ENCODE measurements at regions not wholly inside any gene's neighbourhood (a gene's known extent, or its start where the extent isn't known, plus 50 kb on each side); places are given as distances from the start of the nearest gene placed in this dataset.

- no peak for TF ChIP-seq CEBPZ (IDR thresholded peaks at IDR 0.05; ENCODE audit: low read depth, low read length)
- no peak for TF ChIP-seq MYB (IDR thresholded peaks at IDR 0.05; ENCODE audit: borderline replicate concordance, low read depth, low read length)
- no peak for TF ChIP-seq IRF5 (IDR thresholded peaks at IDR 0.05; ENCODE audit: borderline replicate concordance)
- TF ChIP-seq SMAD1 (IDR thresholded peaks at IDR 0.05; ENCODE audit: low read depth, partially characterized antibody) = no peak
- TF ChIP-seq ZNF622 (IDR thresholded peaks at IDR 0.05) = no peak
- TF ChIP-seq CBX3 (IDR thresholded peaks at IDR 0.05; ENCODE audit: borderline replicate concordance, low read depth) = no peak
- no peak for TF ChIP-seq IRF4 (IDR thresholded peaks at IDR 0.05; ENCODE audit: low read depth, low read length)
Measured at GRCh38 chr1:99139876-99140275, 124.4 kb upstream of the PLPPR4 start (continued).

- no peak overlapping the region for H3K4me2 ChIP-seq (ENCODE audit: control insufficient read depth, insufficient read depth)
- no TSS peak for BruUV-seq (replicated peaks)
- no peak for TF ChIP-seq NFYA (IDR thresholded peaks at IDR 0.05; ENCODE audit: borderline replicate concordance, low read depth, low read length)
- FAIRE-seq (no peak), ATAC-seq (no peak; the same call in 2 of the 3 replicates), DNase-seq (ENCODE audit: low read depth, low spot score) (no peak)
- H3K27ac ChIP-seq (ENCODE audit: control insufficient read depth, insufficient read depth) = no peak overlapping the region
- H3K9me3 ChIP-seq (replicated peaks; ENCODE audit: control insufficient read depth, insufficient read depth, low read length) = no peaks in the 10 kb centered on the region
- ChIA-PET CTCF (no interaction called here), RAD21 (ENCODE audit: unreplicated experiment) (no interaction called here), SMC1A (ENCODE audit: uncharacterized antibody, unreplicated experiment) (no interaction called here), POLR2A (no interaction called here)
- 29% methylated on average over 15 of the region's 15 CpGs for WGBS (ENCODE audit: insufficient coverage, insufficient replicate concordance, low lambda C conversion rate, missing lambda C conversion rate)
- no peak overlapping the region for H3K9ac ChIP-seq (ENCODE audit: control insufficient read depth, insufficient read depth, low read length)
- H3K36me3 ChIP-seq (ENCODE audit: control insufficient read depth in 2 of 2, insufficient read depth in 2 of 2, low read length in 1 of 2) = no peaks in the 10 kb centered on the region
- H3K4me3 ChIP-seq = no peak overlapping the region
- H3K27me3 ChIP-seq (replicated peaks in 1 of 2; ENCODE audit: control insufficient read depth in 2 of 2, insufficient read depth in 2 of 2, low read length in 1 of 2) = no peaks in the 10 kb centered on the region
- H2AFZ ChIP-seq (ENCODE audit: control insufficient read depth, low read depth, low read length) = no peak overlapping the region
- H4K20me1 ChIP-seq (ENCODE audit: control insufficient read depth, insufficient read depth) = no peaks in the 10 kb centered on the region
- no peaks in the 10 kb centered on the region for H3K79me2 ChIP-seq (ENCODE audit: control insufficient read depth, insufficient read depth, low read length)
- intact Hi-C loops (cut with micrococcal nuclease; ENCODE audit: unreplicated experiment) = no loop called here
- in situ Hi-C loops (cut with MboI) = no loop called here
- H3K4me1 ChIP-seq (ENCODE audit: control insufficient read depth, insufficient read depth, low read length) = no peaks in the 10 kb centered on the region
Measured at GRCh38 chr1:99146129-99146848, 118.0 kb upstream of the PLPPR4 start.

Measured in GM12878 (cell line).